GM10266 (cell line): ENCODE measurements at regions not wholly inside any gene's neighbourhood (a gene's known extent, or its start where the extent isn't known, plus 50 kb on each side); places are given as distances from the start of the nearest gene placed in this dataset.

ENCODE experiments used
- DNase-seq: peaks from one replicate; pipeline ENCODE4 v3.0.0; 2012; ENCODE audit errors: extremely low spot score
- CTCF ChIP-seq: IDR thresholded peaks from 2 replicates; pipeline ENCODE4 v1.5.1; 2012; ENCODE audit warnings: mild to moderate bottlenecking, low read depth; ENCODE audit not compliant: control insufficient read depth, insufficient read depth; ENCODE audit errors: missing control alignments

DNA sequence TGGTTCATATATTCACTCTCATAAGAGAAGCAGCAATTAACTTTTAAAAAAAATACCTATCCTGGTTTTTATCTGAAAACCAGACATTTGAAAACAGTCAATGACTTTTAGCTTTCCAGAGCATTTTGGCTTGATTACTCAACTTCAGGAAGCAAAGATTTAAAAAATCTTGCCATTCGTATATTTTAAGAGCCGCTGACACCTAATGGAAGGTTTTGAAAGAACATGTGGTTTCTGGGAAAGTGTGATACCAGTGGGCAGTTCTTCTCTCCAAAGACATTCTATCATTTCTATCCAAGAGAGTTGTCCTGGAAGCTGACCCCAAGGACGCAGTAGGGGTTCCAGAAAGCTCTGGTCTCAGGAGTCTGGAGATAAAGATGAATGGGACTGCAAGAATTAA, 234.7 kb downstream of the TTC32 start:
- TF ChIP-seq CTCF, result no peak
- DNase-seq, result no peak

DNA sequence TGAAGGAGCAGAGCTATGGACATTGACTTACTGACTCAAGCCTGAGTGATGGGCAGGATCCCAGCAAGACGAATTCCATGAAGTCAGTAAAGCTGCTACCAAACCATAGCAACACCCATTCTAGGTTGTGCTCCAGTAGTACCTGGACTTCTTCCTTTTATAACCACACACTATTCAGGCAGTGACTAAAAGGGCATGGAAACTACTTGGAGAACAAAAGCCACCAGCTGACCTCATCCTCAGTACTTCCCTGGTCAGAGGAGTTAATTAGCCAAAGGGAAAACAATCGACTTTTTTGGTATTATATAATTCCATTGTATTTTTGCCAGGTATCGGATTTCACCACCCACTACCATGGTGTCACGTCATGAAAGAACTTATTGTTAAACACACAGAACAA, 237.1 kb downstream of the TTC32 start:
- TF ChIP-seq CTCF, result no peak
- DNase-seq, result no peak

- no peak for DNase-seq
- TF ChIP-seq CTCF, result no peak
Measured at GRCh38 chr2:19659024-19659792, 242.6 kb downstream of the TTC32 start.

DNA sequence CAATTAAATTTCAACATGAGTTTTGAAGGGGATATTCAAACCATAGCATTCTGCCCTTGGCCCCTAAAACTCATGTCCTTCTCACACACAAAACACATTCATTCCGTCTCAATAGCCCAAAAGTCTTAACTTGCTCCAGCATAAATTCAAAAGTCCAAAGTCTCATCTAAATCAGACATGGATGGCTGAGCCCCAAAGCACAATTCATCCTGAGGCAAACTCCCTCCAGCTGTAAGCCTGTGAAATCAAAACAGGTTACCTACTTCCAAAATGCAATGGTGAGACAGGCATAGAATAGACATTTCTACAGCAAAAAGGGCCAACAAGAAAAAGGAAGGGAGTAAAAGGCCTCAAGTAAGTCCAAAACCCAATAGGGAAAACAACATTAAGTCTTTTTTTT, 245.8 kb downstream of the TTC32 start:
- no peak for TF ChIP-seq CTCF
- DNase-seq, result no peak

DNA sequence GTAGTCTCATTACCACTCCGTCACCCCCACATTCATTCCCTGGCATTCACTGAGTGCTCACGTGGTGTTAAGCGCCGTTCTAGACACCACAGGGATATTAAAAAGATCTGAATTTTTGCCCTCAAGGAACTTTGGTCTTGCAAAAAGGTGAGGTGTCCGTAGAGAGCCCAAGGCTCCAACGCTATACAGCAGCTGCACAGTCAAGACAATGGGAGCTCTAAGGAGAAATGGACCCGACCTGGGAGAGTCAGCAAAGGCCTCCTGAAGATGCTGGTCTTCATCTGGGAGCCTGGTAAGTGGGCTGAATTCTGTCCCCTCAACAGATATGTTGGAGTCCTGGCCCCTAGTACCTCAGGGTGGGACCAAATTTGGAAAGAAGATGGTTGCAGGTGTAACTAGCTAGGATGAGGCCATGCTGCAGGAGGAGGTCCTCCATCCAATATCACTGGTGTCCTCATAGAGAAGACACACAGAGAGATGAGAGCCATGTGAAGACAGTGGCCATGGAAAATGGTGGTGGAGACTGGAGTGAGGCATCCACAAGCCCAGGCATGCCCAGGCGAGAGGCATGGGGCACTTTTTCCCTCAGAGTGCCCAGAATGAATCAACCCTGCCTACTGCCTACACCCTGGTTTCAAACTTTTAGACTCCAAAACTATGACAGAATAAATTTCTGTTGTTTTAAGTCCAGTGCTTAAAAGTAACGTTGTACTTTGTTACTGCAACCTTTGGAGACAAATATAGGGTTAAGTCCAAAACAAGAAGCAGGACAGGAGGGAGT, 247.3 kb downstream of the TTC32 start:
- no peak for TF ChIP-seq CTCF

DNA sequence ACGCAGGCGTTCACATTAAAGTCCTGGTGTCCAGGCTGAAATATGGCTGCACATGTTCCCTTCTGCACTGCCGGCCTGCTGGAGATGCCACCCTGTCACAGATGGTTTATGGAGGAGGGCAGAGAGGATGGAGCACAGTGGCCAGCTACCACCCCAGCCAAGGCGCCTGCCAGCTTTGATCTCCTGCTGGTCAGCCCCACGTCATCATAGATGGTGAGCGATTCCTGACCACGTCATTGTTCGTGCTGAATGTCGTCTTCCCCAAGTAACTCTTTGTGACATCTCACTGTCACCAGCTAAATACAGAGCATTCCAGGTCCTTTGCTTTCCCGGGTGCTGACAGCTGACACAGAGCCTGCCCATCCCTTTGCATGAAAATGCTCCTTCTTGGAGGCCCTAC, 248.3 kb downstream of the TTC32 start:
- no peak for TF ChIP-seq CTCF

More for the DNA sequence above, 247.3 kb downstream of the TTC32 start:
- no peak for DNase-seq

DNA sequence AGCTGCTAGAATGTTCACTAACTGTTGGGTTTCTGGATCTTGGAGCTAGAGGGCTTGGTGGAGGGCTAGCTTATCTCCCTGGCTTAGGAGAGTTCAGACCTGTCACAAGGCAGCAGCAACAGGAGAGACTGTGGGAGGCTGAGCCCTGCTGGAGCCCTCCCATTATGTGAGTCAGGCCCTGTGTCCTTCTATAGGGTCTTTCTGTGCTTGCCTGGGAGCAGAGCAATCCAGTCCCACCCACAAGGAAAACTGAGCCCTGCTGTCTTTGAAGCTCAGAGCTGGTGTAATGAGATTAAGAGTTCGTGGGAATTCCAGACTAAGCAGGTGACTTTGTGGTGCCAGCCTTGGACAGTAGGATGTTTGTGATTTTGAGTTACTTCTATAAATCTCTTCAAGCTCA, 249.0 kb downstream of the TTC32 start:
- DNase-seq, result no peak
- TF ChIP-seq CTCF, result no peak

More for the DNA sequence above, 248.3 kb downstream of the TTC32 start:
- no peak for DNase-seq
